ENCODE measurements at regions not wholly inside any gene's neighbourhood (a gene's known extent, or its start where the extent isn't known, plus 50 kb on each side); places are given as distances from the start of the nearest gene placed in this dataset.

DNA sequence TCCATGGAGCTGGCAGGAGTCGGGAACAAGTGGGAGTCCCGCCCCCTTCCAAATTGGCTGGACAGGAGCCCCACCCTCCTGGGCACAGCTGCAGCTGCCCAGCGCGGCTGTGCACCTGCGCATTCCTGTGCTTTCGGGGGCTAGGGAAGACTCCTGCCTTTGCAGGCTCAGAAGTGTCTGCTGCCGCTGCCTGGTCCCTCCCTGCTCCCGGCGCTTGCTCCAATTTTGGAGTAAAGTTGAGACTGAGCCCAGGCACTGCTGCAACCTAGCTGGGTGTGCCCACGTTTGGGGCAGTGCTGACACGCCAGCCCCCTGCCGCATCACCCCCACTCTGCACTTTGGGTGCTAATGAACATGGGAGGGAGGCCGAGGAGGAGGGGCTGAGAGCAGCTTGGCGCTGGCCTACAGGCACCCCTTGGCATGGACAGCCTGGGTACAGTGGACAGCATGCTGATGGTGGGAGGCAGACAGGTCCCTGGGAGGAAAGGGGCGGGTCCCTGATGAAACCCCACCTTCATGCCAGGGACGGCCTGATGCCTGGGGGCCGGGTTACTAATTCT is 399.2 kb upstream of the CNTN4 start:
- TF ChIP-seq EP300 (IDR thresholded peaks at IDR 0.05; ENCODE audit: borderline replicate concordance in 1 of 2, low read depth in 1 of 2, low read length in 1 of 2) (no peak), POLR2AphosphoS5 (IDR thresholded peaks at IDR 0.05; ENCODE audit: low read depth, low read length) (no peak), TCF12 (IDR thresholded peaks at IDR 0.05) (no peak), SIN3A (IDR thresholded peaks at IDR 0.05; ENCODE audit: borderline replicate concordance, low read depth, low read length) (no peak), GABPA (IDR thresholded peaks at IDR 0.05; ENCODE audit: low read depth) (no peak), RFX5 (IDR thresholded peaks at IDR 0.05; ENCODE audit: low read length) (no peak), NRF1 (IDR thresholded peaks at IDR 0.05; ENCODE audit: low read depth, low read length) (no peak)
- TF ChIP-seq, protein P1, sequence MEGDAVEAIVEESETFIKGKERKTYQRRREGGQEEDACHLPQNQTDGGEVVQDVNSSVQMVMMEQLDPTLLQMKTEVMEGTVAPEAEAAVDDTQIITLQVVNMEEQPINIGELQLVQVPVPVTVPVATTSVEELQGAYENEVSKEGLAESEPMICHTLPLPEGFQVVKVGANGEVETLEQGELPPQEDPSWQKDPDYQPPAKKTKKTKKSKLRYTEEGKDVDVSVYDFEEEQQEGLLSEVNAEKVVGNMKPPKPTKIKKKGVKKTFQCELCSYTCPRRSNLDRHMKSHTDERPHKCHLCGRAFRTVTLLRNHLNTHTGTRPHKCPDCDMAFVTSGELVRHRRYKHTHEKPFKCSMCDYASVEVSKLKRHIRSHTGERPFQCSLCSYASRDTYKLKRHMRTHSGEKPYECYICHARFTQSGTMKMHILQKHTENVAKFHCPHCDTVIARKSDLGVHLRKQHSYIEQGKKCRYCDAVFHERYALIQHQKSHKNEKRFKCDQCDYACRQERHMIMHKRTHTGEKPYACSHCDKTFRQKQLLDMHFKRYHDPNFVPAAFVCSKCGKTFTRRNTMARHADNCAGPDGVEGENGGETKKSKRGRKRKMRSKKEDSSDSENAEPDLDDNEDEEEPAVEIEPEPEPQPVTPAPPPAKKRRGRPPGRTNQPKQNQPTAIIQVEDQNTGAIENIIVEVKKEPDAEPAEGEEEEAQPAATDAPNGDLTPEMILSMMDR (IDR thresholded peaks at IDR 0.05): no peak
- TF ChIP-seq, protein P2, sequence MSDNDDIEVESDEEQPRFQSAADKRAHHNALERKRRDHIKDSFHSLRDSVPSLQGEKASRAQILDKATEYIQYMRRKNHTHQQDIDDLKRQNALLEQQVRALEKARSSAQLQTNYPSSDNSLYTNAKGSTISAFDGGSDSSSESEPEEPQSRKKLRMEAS (IDR thresholded peaks at IDR 0.05; ENCODE audit: low read depth): no peak
